Ishikawa (cell line): ENCODE measurements at regions not wholly inside any gene's neighbourhood (a gene's known extent, or its start where the extent isn't known, plus 50 kb on each side); places are given as distances from the start of the nearest gene placed in this dataset.

ENCODE experiments used
- CREB1 ChIP-seq: IDR thresholded peaks from 2 replicates; pipeline ENCODE4 v1.6.1; 2012; ENCODE audit warnings: low read depth
- RAD21 ChIP-seq: IDR thresholded peaks from 2 replicates; pipeline ENCODE4 v1.6.1; 2012; ENCODE audit warnings: low read depth

DNA sequence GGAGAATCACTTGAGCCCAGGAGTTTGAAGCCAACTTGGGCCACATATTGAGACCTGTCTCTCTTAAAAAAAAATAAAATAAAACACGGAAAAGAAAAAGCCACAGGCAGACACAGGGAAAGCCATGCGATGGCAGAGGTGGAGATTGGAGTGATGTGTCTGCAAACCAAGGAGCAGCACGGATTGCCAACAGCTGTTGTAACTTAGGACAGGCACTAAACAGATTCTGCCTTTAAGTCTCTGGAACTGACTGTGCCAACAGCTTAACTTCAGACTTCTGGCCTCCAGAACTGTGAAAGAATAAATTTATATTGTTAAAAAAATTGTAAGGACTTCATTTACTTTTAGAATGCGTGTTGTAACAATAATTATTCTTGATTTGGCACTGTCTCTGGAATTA, 318.5 kb upstream of the CHD1 start:
- no peak for TF ChIP-seq CREB1
- TF ChIP-seq RAD21: no peak
